8988T (cell line): ENCODE measurements at regions not wholly inside any gene's neighbourhood (a gene's known extent, or its start where the extent isn't known, plus 50 kb on each side); places are given as distances from the start of the nearest gene placed in this dataset.

Experiments
- DNase-seq: peaks from one replicate; pipeline ENCODE4 v3.0.0; 2011

DNA sequence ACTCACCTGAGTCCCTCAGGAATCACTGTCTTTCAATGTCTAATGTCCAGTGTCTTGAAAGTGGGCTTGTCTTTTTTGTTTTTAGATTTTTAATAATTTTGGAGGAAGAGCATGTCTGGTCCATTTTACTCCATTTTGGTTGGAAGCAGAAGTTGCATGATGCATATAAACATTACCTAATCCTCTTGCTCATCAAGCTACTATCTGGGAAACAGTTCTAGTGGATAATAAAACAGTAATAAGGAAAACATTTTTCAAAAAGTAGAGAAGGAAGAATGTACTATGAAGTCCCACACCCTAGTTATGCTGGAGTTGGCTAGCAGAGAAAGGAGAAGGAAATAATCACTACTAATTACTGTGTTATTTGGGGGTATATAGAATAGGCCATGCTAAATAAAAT lies 263.7 kb downstream of the ETAA1 start:
- DNase-seq = no peak

DNA sequence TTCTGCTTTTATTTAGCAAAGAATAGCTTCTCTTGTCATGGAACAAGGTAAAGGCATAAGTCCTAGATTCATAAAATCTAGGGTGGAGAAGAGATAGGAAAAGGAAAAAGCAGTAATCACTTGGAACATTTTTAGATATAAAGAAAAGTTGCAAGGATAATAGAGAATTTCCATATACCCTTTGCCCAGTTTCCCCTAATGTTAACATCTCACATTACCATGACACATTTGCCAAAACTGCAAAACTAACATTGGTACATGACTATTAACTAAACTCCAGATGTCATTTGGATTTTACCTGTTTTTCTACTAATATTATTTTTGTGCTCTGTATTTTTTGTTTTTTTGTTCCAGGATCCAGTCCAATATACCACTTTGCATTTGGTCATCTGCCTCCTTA lies 265.1 kb downstream of the ETAA1 start:
- no peak for DNase-seq

DNA sequence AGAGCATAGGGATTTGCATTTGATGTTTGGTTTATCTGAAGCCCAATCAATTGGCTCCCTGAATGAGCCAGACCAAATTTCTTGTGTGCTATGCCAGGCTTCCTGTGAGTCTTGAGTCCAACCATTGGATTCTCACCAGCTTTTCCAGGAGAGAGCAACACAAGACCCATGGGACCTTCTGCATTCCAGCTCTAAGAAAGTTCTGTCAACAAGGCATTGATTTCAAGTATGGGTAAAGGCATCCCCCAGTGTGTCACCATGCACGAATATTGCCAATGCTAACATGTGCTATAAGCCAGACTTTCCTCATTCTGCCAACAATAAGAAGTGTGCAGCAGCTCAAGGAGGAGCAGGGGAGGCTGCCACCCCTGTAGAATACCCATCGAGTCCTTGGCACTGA lies 266.6 kb downstream of the ETAA1 start:
- DNase-seq = no peak

DNA sequence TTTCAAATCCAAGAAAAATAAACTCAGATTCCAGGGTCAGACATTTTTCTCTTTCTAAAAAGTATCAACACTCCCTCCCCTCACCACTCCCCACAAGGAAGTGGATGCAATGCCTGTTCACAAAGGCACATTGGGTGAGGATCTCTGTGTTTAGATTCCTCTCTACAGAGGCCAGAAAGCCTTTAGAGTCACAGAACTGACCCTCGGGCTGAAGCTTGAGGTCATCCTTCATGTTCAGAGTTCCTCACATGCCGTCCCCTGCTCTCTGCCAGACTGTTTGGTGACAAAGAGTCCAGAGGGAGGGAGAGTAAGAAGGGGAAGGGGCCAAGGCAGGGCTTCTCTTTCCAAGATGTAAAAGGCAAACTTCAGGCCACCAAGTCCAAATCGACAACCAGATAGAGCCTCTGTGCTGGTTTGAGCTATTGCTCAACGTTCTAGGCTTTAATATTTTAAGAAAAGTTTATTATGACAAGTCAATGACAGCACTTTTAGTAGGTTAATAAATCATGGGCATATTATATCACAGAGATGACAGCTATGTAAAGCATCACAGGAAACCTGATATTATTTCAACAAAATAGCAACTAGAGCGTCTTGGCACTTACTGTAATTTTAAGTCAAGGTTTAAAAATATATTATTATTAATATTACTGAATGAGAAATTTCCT lies 269.4 kb downstream of the ETAA1 start:
- DNase-seq = no peak

DNA sequence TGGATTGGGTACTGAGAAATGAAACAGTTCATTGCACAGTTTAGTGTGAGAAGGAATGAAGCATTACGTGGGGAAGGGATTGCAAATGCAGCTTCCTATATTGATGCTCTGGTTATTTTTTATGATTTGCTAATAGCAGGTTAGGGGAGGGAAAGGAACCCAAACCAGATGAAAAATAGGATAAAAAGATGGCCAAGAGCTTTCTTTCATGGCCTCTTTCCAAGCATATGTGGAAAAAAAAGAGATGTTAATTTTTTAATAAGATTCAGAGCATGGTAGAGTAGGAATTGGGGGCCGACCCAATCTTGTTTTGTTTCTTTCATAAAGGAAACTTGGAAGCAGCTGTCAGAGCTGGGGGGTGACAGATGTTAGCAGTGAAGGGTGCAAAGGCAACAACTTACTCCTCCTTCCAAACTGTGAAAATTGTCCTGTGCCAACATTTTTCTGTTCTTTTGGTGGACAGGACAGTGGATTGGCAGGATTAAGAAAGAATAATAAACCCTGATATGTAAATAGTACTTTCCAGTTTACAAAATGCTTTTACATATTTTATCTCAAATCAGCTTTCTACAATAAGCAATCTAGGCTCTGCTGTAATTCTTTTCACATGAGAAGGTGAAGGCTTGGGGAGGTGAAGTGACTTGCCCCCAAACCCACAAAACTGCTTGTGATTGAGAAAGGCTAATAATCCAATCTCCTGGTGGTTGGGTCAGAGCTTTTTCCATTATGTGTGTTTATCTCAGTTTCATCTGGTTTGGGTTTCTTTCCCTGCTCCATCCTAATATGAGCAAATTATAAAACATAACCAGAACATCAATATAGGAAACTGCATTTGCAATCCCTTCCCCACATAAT lies 270.1 kb downstream of the ETAA1 start:
- DNase-seq = no peak

DNA sequence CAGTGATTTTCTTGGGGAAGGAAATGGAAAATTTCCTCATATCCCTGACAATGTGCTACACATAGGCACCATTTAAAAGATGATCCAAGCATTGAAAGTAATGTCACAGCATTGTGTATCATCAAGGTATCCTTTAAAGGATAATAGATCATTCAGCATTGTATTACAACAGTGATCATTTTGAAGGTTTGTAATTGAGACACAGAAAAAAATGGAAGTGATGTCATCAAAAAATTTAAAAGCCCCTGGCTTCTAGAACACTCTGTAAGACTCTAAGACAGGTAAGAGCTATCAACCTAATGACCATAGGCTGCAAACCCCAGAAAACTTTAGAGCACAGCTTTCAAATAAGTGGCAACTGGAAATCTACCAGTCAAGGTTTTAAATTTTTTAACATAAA lies 271.4 kb downstream of the ETAA1 start:
- no peak for DNase-seq

DNA sequence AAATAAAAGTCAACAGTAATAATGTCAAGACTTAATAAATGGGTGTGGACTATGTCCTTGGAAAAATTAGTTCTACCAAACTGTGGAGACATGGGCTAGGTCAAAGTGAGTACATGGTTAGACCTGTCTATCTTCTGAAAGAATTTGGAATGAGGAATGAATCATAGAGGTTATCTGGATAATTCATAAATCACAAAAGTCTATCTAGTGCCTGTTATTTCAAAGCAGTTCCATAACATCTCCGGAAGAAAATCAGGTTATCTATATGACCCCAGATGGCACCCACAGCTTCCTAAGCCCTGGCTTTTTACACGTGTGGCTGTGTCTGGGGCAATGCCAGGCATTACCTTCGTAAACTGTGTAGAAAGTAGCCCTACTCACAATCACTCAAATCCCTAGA lies 272.0 kb downstream of the ETAA1 start:
- no peak for DNase-seq

DNA sequence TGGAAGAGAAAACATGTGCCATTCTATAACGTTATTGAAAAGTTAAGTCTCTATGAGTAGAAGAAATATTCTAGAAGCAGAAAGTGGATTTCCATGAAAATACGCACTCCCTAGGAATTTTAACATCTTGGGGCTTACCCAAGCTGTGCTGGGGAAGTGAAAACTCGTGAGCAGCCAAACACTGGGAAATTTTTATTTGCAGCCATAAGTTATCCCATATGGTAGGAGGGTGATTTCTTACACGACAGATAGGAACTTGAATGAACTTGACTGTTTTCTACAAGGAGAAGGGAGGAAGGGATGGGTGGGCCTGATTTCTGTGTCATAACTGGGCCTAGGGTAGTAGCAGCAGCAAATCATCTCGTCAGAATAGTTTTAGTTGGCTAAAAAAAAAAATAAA lies 272.6 kb downstream of the ETAA1 start:
- no peak for DNase-seq

DNA sequence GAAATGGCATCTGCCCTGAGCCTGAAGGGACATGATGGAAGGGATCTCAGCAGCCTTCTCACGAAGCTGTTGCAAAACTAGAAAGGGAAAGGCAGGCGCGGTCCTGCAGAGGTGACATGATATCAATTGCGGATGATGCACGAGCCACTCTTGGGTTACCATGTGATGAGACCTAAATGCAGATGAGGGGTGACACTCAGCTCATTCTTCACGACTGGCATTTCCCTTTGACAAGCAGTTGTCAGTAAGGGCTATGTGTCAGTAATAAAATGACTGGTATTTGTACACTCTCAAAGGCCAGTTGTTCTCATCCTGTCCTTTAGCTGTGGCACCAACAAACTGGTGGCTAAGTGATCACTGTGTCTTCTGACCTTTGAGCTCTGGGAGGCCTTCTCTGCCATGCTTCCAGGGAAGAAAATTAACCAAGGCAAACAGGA lies 273.6 kb downstream of the ETAA1 start:
- no peak for DNase-seq

DNA sequence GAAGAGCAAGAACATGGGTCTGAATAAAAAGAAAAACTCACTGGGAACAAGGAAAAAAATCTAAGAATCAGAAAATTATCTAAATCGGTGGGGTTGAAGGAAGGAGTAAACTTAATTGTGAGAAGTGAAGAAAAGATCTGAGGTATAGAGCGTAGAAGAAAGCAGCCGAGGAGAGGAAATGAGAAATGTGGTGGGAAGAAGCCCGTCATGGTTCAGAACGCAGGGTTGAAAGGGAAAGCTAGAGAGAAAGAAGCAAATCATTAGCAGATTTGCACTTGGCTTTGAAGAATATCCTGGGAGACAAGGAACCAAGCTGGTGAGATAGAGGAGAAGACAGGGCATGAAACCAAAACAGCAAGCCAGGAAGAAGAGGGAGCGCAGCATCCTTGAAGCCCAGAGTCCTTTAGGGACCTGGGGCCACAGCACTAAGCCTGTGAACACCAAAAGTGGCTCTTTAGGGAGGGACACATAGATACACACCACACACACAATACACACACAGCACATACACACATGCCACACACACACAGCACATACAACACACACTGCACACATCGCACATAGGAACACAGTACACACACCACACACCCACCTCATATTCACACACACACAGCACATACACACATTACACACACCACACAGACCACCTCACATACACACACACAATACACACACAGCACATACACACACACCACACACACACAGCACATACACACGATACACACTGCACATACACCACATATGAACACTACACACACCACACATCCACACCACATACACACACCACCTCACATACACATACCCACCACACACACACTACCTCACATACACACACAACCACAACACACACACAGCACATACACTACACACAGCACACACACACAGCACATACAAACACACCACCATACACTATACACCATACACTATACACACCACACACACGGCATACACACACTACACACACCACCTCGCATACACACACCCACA lies 274.6 kb downstream of the ETAA1 start:
- DNase-seq = no peak

DNA sequence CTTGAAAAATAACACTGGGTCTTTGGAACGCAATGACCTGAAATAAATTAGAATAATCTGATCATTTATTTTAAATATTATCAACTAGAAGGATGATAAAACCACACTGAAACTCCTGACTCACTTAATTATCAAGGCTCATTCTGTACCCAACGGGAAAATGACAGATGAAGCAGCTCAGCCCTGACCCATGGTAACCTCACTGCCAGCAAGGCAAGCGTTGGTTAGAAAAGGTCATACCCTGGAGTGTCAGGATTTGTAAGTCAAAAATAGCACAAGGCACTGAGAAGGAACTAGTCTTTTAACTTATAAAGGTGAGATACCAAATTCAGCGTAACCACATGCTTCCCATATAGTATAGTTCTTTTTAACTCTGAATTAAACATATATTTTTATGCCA lies 277.5 kb downstream of the ETAA1 start:
- no peak for DNase-seq

DNA sequence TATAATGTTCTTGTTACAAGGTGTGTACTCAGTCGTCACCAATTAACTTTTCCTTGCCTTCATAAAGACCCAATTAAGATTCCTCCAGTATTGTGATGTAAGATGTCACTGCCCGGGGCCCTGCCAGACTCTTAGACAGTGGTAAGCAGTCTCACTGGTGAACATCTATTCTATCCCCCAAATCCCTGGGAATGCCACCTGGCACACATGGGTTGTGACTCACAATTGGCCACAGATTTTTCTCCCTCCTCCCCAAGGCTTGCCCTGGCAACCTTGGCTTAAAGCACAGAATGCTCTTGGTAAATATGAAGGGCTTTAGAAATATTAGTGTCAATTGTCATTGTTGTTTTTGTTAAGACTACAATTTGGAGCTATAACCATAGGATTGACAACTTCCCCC lies 287.9 kb downstream of the ETAA1 start:
- no peak for DNase-seq

DNA sequence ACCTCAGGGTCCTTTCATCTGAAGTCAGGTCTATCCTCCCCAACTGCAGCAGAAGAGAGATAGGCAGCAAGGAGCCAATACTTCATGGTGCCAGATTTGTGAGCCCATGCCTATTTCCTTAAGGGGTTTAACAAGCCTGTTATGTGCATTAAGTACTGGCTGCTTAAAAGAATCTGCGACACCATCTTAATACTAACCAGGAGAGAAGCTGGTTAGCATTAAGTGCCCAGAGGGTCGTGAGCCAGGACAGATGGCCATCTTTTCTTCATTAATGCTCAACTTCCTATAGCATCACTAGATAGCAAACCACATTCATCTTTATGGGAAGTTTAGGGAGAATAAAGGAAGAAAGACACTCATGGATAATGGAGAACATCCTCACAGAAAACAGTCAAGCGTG lies 289.1 kb downstream of the ETAA1 start:
- no peak for DNase-seq

DNA sequence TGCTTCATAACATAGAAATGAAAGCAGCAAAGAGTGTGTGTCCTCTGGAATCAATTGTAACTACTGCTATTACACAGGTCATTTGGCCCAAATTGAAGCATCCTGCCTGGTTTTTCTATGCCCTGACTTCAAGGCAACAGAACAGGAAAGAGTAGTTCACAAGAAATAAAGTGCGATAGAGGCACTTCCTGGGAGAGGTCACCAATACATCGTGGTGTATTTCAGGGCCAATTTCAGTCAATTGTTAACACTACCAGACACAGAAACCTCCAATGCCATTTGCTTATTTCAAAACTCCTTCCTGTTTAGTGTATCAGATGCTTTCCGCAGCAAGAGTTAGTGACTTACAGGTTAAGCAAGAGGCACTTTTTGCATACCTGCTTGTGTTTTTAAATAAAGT lies 292.1 kb downstream of the ETAA1 start:
- DNase-seq = no peak

DNA sequence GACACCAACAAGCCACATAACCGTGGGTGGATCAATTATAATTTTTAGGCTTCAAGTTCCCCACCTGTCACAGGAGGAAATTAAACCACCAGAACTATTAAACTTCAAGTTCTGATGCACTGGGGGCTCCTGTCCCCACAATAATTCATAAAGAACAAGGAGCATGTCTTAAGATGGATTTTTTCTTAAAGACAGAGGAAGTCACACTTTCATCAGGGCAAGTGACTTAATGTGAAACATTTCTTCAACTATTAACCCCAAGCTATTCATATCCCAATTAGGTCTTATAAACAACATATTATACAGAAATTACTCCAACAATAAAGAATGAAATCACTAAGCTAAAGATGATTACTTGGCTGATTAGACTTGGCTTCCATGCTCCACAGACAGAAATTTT lies 292.5 kb downstream of the ETAA1 start:
- no peak for DNase-seq

DNA sequence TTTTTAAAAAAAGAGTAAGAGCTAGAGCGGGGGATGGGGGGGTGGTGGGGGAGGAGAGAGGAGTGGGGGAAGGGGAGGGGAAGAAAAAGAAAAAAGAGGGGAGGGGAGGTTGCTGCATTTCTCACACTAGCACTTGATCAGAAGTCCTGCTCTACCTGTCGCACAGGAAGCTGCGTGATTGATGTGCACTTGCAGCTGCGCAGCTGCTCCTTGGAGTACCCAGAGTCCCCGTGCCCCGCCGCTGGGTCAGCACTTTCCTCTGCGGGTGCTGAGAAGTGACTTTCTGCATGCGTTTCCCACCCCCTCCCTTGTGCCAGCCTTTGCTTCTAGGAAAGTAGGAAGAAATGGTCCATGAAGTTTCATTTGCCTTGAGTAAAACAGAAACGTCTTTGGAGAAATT lies 297.3 kb downstream of the ETAA1 start:
- no peak for DNase-seq

DNA sequence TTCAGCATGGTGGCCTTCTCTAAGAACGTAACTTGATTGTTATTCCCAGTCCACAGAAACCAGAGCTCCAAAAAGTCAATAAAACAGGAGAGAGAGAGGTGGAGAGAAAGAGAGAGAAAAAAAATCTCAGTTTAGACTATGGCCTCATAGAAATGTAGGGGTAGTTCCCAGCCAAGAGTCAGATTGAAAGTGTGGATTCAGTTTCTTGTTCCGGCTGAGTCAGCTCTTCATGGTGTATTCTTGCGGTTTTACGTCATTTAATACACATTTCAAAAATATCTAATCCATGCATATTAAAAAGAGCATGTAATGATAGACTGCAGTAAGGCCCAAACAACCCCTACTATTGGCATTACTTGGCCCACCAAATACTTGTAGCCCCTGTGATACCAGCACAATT lies 303.9 kb downstream of the ETAA1 start:
- no peak for DNase-seq

DNA sequence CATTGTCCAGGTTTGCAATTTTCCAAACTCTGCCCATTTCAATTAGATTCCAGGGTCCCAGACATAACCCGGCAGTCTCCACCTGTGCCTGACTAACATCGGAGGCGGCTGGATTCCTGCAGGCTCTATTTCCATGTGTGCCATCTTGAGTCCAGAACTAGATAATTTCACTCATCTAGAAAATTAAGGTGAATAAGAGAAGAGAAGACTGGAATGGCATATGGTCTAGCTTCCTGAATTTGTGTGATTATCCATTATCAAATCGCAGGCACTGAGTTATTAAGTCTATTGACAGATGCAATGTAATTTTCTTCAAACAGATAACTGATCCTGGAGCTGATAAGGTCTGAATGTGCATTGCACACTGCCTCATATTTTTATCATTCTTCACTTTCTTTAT lies 305.2 kb downstream of the ETAA1 start:
- DNase-seq = no peak

DNA sequence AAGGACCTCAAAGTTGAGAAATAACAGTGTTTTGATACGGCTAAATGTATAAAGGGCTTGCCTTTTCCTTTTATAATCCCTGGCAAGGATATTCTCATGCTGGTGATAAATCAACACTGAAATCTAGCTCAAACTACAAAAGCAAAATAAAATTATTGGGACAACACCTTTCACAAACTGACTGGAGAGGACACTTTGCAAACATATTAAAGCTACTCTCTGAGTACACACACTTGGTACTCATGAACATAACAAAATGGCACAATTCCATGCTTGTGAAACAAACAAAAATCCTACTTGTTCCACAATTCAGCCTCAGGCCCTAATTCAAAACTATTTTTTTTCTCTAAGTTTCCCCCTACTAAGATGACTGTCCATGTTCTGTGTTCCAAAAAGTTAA lies 305.8 kb downstream of the ETAA1 start:
- DNase-seq = no peak

DNA sequence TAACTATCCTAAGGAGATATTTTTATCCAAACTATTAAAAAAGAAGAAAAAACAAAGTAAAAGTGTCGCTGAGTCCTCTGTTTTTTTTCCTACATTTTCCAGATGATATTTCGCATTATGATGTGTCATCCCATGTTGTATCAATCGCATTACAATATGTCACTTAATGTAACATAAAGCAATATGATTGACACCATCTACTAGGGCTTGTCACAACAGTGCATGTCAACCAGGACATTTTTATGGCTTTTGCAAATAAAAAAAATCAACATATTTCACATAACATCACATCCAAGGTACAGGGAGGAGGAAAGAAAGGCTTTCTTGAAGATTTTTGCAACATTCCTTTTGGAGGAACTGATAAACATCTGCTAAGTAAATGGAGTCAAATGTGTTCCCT lies 308.9 kb downstream of the ETAA1 start:
- DNase-seq = no peak

DNA sequence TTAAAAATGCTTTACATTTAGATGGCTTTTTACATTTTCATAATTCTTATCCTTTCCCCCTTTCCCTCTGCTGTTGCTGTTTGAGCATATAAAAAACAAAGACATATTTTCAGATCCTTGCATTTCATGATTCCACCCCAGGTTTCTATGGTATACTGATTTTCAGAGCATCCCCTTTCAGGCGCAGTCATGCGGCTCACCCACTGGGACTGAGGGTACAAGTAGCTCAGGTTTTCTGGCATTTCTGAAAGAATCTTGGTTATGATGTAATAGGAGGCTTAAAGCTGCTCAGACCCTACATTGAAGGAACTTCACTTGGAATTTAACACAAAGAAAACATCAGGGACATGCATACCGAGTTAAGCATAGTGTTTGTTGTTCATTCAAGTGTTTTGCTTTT lies 310.8 kb downstream of the ETAA1 start:
- DNase-seq = no peak

DNA sequence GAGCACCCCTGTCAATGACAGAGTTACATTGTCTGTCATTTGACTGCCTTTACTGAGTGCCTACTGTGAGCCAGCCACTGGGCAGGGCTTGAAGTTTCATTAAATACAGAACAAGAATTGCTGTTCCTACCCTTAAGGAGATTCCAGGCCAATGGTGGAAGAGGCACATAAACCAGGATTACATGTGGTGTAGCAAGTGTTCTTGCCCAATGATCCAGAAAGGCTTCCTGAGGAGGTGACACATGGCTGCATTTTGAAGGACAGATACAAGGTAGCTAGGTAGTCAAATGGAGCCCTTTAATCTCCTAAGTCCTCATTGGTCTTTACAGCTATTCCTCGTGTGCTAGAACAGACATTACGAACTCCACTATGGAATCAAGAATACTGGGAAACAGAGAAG lies 312.7 kb downstream of the ETAA1 start:
- DNase-seq = no peak

DNA sequence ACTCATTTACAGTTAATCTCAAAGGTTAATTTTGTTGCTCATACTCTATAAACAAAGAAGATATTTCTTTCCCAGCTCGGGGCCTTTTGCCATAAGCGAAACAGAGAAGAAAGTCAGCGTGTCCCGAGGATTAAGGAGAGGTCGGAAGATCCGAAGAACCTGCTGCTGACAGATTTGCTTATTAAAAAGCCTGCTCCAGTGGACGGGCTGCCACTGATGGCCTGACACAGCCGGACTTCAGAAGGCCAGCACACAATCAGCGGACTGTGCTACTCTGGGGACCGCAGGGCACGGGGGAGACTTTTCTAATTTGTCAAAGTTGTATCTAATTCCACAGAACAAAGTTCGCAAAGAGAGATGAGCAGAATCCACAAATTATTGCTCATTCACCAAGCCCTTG lies 315.4 kb downstream of the ETAA1 start:
- DNase-seq = no peak

DNA sequence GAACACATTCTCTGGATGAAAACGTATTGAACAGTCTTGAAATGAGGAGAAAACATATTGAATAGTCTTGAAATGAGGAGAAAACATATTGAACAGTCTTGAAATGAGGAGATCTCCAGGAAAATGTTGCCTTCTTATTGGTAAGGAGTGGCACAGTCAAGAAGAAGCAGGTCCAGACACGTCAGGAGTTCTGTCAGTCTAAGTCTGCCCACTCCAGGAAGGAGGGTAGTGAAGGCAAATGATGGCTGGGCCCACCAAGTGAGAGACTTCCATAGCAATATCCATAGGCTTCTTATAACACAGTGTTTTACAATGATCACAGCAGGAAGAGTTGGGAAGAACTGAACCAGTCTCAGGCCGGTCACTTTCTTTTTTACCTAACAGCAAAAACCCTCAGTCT lies 316.2 kb downstream of the ETAA1 start:
- no peak for DNase-seq
